HEK293T (cell line): ENCODE measurements at regions not wholly inside any gene's neighbourhood (a gene's known extent, or its start where the extent isn't known, plus 50 kb on each side); places are given as distances from the start of the nearest gene placed in this dataset.

Source experiments
- CTCF ChIA-PET: fragments of 350-600 bp; formaldehyde crosslinking; extraction: SDS; loops from one replicate; lab custom pipeline; 2021; ENCODE audit warnings: antibody characterized with exemption, inconsistent platforms; lab: Yijun Ruan, JAX
- POLR2A ChIA-PET: fragments of 350-600 bp; formaldehyde crosslinking; extraction: SDS; loops from one replicate; lab custom pipeline; 2020; ENCODE audit warnings: antibody characterized with exemption, inconsistent platforms; lab: Yijun Ruan, JAX
- DNase-seq: peaks from one replicate; pipeline ENCODE4 v3.0.0; 2012; ENCODE audit warnings: mixed read lengths; ENCODE audit errors: extremely low spot score
- ARNT ChIP-seq: fragments of 450-650 bp; IDR thresholded peaks from 2 replicates; pipeline ENCODE4 v1.6.1; 2017; ENCODE audit warnings: mild to moderate bottlenecking
- BHLHE40 ChIP-seq: fragments of 450-650 bp; IDR thresholded peaks from 2 replicates; pipeline ENCODE4 v1.6.1; 2016; ENCODE audit warnings: mild to moderate bottlenecking, moderate library complexity, borderline replicate concordance
- CTBP1 ChIP-seq: fragments of 450-650 bp; IDR thresholded peaks from 2 replicates; pipeline ENCODE4 v1.6.1; 2016; ENCODE audit warnings: borderline replicate concordance
- ELF4 ChIP-seq: fragments of 450-650 bp; IDR thresholded peaks from 2 replicates; pipeline ENCODE4 v1.6.1; 2017; ENCODE audit warnings: antibody characterized with exemption
- FOXA1 ChIP-seq: fragments of 450-650 bp; IDR thresholded peaks from 2 replicates; pipeline ENCODE4 v1.6.1; 2016; ENCODE audit warnings: mild to moderate bottlenecking
- FOXK2 ChIP-seq: fragments of 450-650 bp; IDR thresholded peaks from 2 replicates; pipeline ENCODE4 v1.6.1; 2016; ENCODE audit warnings: mild to moderate bottlenecking
- FOXM1 ChIP-seq: fragments of 450-650 bp; IDR thresholded peaks from 2 replicates; pipeline ENCODE4 v1.6.1; 2017; ENCODE audit warnings: mild to moderate bottlenecking, borderline replicate concordance
- HDGF ChIP-seq: fragments of 450-650 bp; IDR thresholded peaks from 2 replicates; pipeline ENCODE4 v1.6.1; 2017; ENCODE audit warnings: antibody characterized with exemption, borderline replicate concordance
- L3MBTL2 ChIP-seq: fragments of 450-650 bp; conservative IDR thresholded peaks from 2 replicates; pipeline ENCODE4 v1.6.1; 2016; ENCODE audit warnings: mild to moderate bottlenecking
- LEF1 ChIP-seq: fragments of 450-650 bp; IDR thresholded peaks from 2 replicates; pipeline ENCODE4 v1.6.1; 2017; ENCODE audit warnings: mild to moderate bottlenecking, borderline replicate concordance
- NFRKB ChIP-seq: fragments of 450-650 bp; IDR thresholded peaks from 2 replicates; pipeline ENCODE4 v1.6.1; 2016; ENCODE audit warnings: mild to moderate bottlenecking, moderate library complexity
- SP1 ChIP-seq: fragments of 450-650 bp; IDR thresholded peaks from 2 replicates; pipeline ENCODE4 v1.6.1; 2017
- SUZ12 ChIP-seq: fragments of 450-650 bp; IDR thresholded peaks from 2 replicates; pipeline ENCODE4 v1.6.1; 2016; ENCODE audit warnings: mild to moderate bottlenecking
- TARDBP ChIP-seq: fragments of 450-650 bp; IDR thresholded peaks from 2 replicates; pipeline ENCODE4 v1.6.1; 2016
- ZNF384 ChIP-seq: fragments of 450-650 bp; IDR thresholded peaks from 2 replicates; pipeline ENCODE4 v1.6.1; 2016
- TF ChIP-seq, protein P1 (sequence below): fragments of 450-650 bp; IDR thresholded peaks from 2 replicates; pipeline ENCODE4 v1.6.1; 2016

- no peak for DNase-seq
- TF ChIP-seq, protein P1, sequence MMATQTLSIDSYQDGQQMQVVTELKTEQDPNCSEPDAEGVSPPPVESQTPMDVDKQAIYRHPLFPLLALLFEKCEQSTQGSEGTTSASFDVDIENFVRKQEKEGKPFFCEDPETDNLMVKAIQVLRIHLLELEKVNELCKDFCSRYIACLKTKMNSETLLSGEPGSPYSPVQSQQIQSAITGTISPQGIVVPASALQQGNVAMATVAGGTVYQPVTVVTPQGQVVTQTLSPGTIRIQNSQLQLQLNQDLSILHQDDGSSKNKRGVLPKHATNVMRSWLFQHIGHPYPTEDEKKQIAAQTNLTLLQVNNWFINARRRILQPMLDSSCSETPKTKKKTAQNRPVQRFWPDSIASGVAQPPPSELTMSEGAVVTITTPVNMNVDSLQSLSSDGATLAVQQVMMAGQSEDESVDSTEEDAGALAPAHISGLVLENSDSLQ: no peak
- no peak for TF ChIP-seq LEF1
- TF ChIP-seq FOXK2: no peak
- TF ChIP-seq BHLHE40: no peak
- no peak for TF ChIP-seq FOXM1
- TF ChIP-seq L3MBTL2: no peak
- TF ChIP-seq HDGF: no peak
- TF ChIP-seq CTBP1: no peak
- no peak for TF ChIP-seq ZNF384
- TF ChIP-seq FOXA1: no peak
- no peak for TF ChIP-seq SP1
- TF ChIP-seq NFRKB: no peak
- TF ChIP-seq ARNT: no peak
- TF ChIP-seq ELF4: no peak
- no peak for TF ChIP-seq SUZ12
- TF ChIP-seq TARDBP: no peak
- ChIA-PET POLR2A (no interaction called here), CTCF (no interaction called here)
These were observed 50.8 kb upstream of the ZNF32 start for GRCh38 chr10:43699516-43699915.
